OCI-LY7 (cell line): ENCODE measurements at regions not wholly inside any gene's neighbourhood (a gene's known extent, or its start where the extent isn't known, plus 50 kb on each side); places are given as distances from the start of the nearest gene placed in this dataset.

Source experiments
- EZH2phosphoT487 ChIP-seq: fragments of 200-600 bp; sonication (generic); IDR thresholded peaks from 2 replicates; pipeline ENCODE4 v1.6.1; 2018; ENCODE audit warnings: low read depth, borderline replicate concordance, mild to moderate bottlenecking, mixed run types, antibody characterized with exemption, low read length, moderate library complexity, mixed read lengths
- TF ChIP-seq, protein P1 (sequence below): fragments of 200-600 bp; sonication (generic); conservative IDR thresholded peaks from 2 replicates; pipeline ENCODE4 v1.5.1; 2014; ENCODE audit warnings: mild to moderate bottlenecking, antibody characterized with exemption, low read length, moderate library complexity, mixed read lengths

DNA sequence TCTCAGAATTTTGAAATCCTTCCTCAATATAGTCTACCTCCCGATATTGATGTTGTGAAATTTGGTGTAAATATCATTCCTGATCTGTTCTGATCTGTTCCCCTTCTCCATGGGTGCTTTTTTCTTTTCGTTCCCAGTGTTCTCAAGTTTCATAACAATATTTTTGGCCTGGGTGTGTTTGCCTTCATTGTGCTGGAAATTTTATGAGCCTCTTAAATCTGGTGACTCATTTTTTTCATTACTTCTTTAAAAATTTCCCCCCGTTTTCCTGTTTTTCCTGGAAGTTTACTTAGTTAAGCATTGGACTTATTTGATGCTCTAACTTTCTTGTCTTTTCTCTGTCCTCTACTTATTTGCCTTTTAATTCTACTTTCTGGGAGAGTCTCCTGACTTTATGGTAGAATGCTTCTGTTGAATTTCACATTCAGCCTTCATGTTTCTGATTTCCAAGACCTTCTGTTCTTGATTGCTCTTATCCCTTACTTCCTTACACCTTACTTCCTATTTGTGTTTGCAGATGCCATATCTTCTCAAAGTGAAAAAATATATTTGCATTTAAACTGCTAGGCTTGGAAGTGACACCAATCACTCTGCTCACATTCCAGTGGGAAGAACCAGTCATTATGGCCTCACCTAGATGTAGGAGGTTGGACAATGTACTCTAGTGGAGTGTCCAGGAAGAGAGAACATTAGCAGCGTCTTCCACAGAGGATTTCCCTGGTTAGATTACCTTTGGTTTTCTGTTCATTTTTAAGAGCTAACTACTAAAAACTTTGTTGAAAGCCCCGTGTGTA, 441.9 kb downstream of the ARHGEF28 start:
- TF ChIP-seq, protein P1, sequence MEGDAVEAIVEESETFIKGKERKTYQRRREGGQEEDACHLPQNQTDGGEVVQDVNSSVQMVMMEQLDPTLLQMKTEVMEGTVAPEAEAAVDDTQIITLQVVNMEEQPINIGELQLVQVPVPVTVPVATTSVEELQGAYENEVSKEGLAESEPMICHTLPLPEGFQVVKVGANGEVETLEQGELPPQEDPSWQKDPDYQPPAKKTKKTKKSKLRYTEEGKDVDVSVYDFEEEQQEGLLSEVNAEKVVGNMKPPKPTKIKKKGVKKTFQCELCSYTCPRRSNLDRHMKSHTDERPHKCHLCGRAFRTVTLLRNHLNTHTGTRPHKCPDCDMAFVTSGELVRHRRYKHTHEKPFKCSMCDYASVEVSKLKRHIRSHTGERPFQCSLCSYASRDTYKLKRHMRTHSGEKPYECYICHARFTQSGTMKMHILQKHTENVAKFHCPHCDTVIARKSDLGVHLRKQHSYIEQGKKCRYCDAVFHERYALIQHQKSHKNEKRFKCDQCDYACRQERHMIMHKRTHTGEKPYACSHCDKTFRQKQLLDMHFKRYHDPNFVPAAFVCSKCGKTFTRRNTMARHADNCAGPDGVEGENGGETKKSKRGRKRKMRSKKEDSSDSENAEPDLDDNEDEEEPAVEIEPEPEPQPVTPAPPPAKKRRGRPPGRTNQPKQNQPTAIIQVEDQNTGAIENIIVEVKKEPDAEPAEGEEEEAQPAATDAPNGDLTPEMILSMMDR = no peak
- no peak for TF ChIP-seq EZH2phosphoT487
